GM23338 (cell line): ENCODE measurements at regions not wholly inside any gene's neighbourhood (a gene's known extent, or its start where the extent isn't known, plus 50 kb on each side); places are given as distances from the start of the nearest gene placed in this dataset.

Experiments used
- ATAC-seq: fragments of 200-7000 bp; cut with Tn5 transposase; 3 replicates; pipeline ENCODE4 v1.9.1; 2020
- DNase-seq: peaks from one replicate; pipeline ENCODE4 v3.0.0-alpha.2; 2015; ENCODE audit warnings: low spot score
- H2AFZ ChIP-seq: fragments of 200-600 bp; sonication (generic); 2 replicates; pipeline ENCODE4 v1.8.0; 2016; ENCODE audit warnings: antibody characterized with exemption, mild to moderate bottlenecking, moderate library complexity
- H3F3A ChIP-seq: fragments of 200-600 bp; sonication (generic); replicated peaks from 2 replicates; pipeline ENCODE4 v1.8.0; 2017; ENCODE audit warnings: antibody characterized with exemption, mixed run types, low read depth
- H3K27ac ChIP-seq: fragments of 200-600 bp; sonication (generic); 2 replicates; pipeline ENCODE4 v1.6.1; 2016; ENCODE audit warnings: low read depth
- H3K27me3 ChIP-seq: fragments of 200-600 bp; sonication (generic); 2 replicates; pipeline ENCODE4 v1.8.0; 2016; ENCODE audit warnings: mild to moderate bottlenecking, mixed run types, moderate library complexity; ENCODE audit not compliant: insufficient read depth
- H3K36me3 ChIP-seq: fragments of 200-600 bp; sonication (generic); 2 replicates; pipeline ENCODE4 v1.8.0; 2016; ENCODE audit warnings: mild to moderate bottlenecking; ENCODE audit not compliant: insufficient read depth
- H3K4me1 ChIP-seq: fragments of 200-600 bp; sonication (generic); 2 replicates; pipeline ENCODE4 v1.8.0; 2016; ENCODE audit warnings: mild to moderate bottlenecking, moderate library complexity; ENCODE audit not compliant: insufficient read depth
- H3K4me2 ChIP-seq: fragments of 200-600 bp; sonication (generic); 2 replicates; pipeline ENCODE4 v1.7.1; 2017; ENCODE audit warnings: mixed run types
- H3K4me3 ChIP-seq: fragments of 200-600 bp; sonication (generic); 2 replicates; pipeline ENCODE4 v1.6.1; 2016; ENCODE audit warnings: mixed run types
- H3K79me2 ChIP-seq: fragments of 200-600 bp; sonication (generic); replicated peaks from 2 replicates; pipeline ENCODE4 v1.8.0; 2017; ENCODE audit warnings: mild to moderate bottlenecking; ENCODE audit not compliant: insufficient read depth
- H3K9me2 ChIP-seq: fragments of 200-600 bp; sonication (generic); 2 replicates; pipeline ENCODE4 v1.8.0; 2017; ENCODE audit not compliant: insufficient read depth
- H4K20me1 ChIP-seq: fragments of 200-600 bp; sonication (generic); replicated peaks from 2 replicates; pipeline ENCODE4 v1.8.0; 2017; ENCODE audit warnings: mild to moderate bottlenecking; ENCODE audit not compliant: insufficient read depth
- H3K27ac Mint-ChIP-seq: 2 replicates; pipeline ENCODE4 v1.8.0; 2020; ENCODE audit warnings: inconsistent platforms, mild to moderate bottlenecking, moderate library complexity, mixed read lengths
- H3K27me3 Mint-ChIP-seq: 3 replicates; pipeline ENCODE4 v1.8.0; 2022; ENCODE audit warnings: low read depth, mild to moderate bottlenecking, moderate library complexity, mixed read lengths, inconsistent platforms; ENCODE audit not compliant: insufficient read depth, poor library complexity
- H3K36me3 Mint-ChIP-seq: 3 replicates; pipeline ENCODE4 v1.8.0; 2021; ENCODE audit warnings: low read depth, mild to moderate bottlenecking, inconsistent platforms, moderate library complexity, mixed read lengths
- H3K4me1 Mint-ChIP-seq: 3 replicates; pipeline ENCODE4 v1.8.0; 2020; ENCODE audit warnings: mild to moderate bottlenecking, inconsistent platforms, mixed read lengths
- H3K4me3 Mint-ChIP-seq: 3 replicates; pipeline ENCODE4 v1.8.0; 2021; ENCODE audit warnings: moderate library complexity, mild to moderate bottlenecking, inconsistent platforms, mixed read lengths
- H3K9me3 Mint-ChIP-seq: 3 replicates; pipeline ENCODE4 v1.8.0; 2020; ENCODE audit warnings: moderate library complexity, mild to moderate bottlenecking, inconsistent platforms, mixed read lengths
- CREB1 ChIP-seq: fragments of 250-450 bp; sonication (Bioruptor Pico); IDR thresholded peaks from 2 replicates; pipeline ENCODE4 v1.5.0; 2020; ENCODE audit warnings: low read depth, mild to moderate bottlenecking, moderate library complexity
- CTCF ChIP-seq, 2 experiments: fragments of 200-600 bp in 1 of 2; sonication (generic) in 1 of 2; conservative IDR thresholded peaks; 2 replicates each; pipeline versions ENCODE4 v1.5.1 to v1.6.1; 2016 to 2017; ENCODE audit warnings: antibody characterized with exemption in 2 of 2, low read depth in 2 of 2, mild to moderate bottlenecking in 2 of 2, moderate library complexity in 1 of 2
- ETS1 ChIP-seq: IDR thresholded peaks from 2 replicates; pipeline ENCODE4 v1.6.1; 2016; ENCODE audit warnings: antibody characterized with exemption
- EZH2 ChIP-seq: fragments of 200-600 bp; sonication (generic); IDR thresholded peaks from one replicate; pipeline ENCODE4 v1.8.0; 2017; ENCODE audit warnings: antibody characterized with exemption, mild to moderate bottlenecking, low read depth; ENCODE audit not compliant: unreplicated experiment
- EZH2phosphoT487 ChIP-seq: fragments of 200-600 bp; sonication (generic); IDR thresholded peaks from one replicate; pipeline ENCODE4 v1.8.1; 2018; ENCODE audit warnings: antibody characterized with exemption; ENCODE audit not compliant: unreplicated experiment
- JUNB ChIP-seq: IDR thresholded peaks from one replicate; pipeline ENCODE4 v1.6.1; 2016; ENCODE audit warnings: antibody characterized with exemption; ENCODE audit not compliant: unreplicated experiment
- NANOG ChIP-seq: IDR thresholded peaks from 2 replicates; pipeline ENCODE4 v1.6.1; 2016; ENCODE audit warnings: antibody characterized with exemption, borderline replicate concordance
- POLR2AphosphoS5 ChIP-seq: IDR thresholded peaks from 2 replicates; pipeline ENCODE4 v1.6.1; 2016; ENCODE audit warnings: antibody characterized with exemption, low read depth
- REST ChIP-seq: IDR thresholded peaks from one replicate; pipeline ENCODE4 v1.6.1; 2018; ENCODE audit warnings: antibody characterized with exemption; ENCODE audit not compliant: unreplicated experiment
- STAT1 ChIP-seq: IDR thresholded peaks from one replicate; pipeline ENCODE4 v1.6.1; 2016; ENCODE audit warnings: antibody characterized with exemption; ENCODE audit not compliant: unreplicated experiment
- ZNF114 ChIP-seq: fragments of 250-450 bp; sonication (Bioruptor Pico); IDR thresholded peaks from 2 replicates; pipeline ENCODE4 v1.5.0; 2020; ENCODE audit warnings: mild to moderate bottlenecking, moderate library complexity
- ZNF462 ChIP-seq: fragments of 250-450 bp; sonication (Bioruptor Pico); IDR thresholded peaks from 2 replicates; pipeline ENCODE4 v1.5.0; 2020; ENCODE audit warnings: mild to moderate bottlenecking, moderate library complexity

- Histone ChIP-seq H3K4me2 (no peak overlapping the region), H4K20me1 (no peaks in the 10 kb centered on the region), H3K27me3 (no peaks in the 10 kb centered on the region), H3K79me2 (no peaks in the 10 kb centered on the region), H3K27ac (no peak overlapping the region), H3K36me3 (no peaks in the 10 kb centered on the region), H3K4me3 (no peak overlapping the region), H3K4me1 (peaks cover 32% of the 10 kb centered on the region), H3K9me2 (peaks cover 8% of the 10 kb centered on the region; the same call in 1 of the 2 replicates), H3F3A (no peaks in the 10 kb centered on the region), H2AFZ (no peak overlapping the region)
- no peak overlapping the region for H3K4me3 Mint-ChIP-seq
- H3K9me3 Mint-ChIP-seq = no peaks in the 10 kb centered on the region
- peaks cover 30% of the 10 kb centered on the region for H3K4me1 Mint-ChIP-seq
- peaks cover 3% of the 10 kb centered on the region for H3K27me3 Mint-ChIP-seq
- ATAC-seq (no peak), DNase-seq (no peak)
- no peak for TF ChIP-seq ZNF114
- TF ChIP-seq CTCF (conservative IDR thresholded peaks at IDR 0.05; ENCODE audit: low read depth in 2 of 2) = no peak
- no peak for TF ChIP-seq ZNF462 (CRISPR knock-in tag)
- TF ChIP-seq REST = no peak
- no peak for TF ChIP-seq NANOG
- no peak for TF ChIP-seq EZH2phosphoT487
- TF ChIP-seq CREB1 (CRISPR knock-in tag) = no peak
- no peak for TF ChIP-seq EZH2
- no peak for TF ChIP-seq JUNB
- TF ChIP-seq STAT1 = no peak
- no peak for TF ChIP-seq ETS1
- no peak for TF ChIP-seq POLR2AphosphoS5
- no peak overlapping the region for H3K27ac Mint-ChIP-seq
- no peaks in the 10 kb centered on the region for H3K36me3 Mint-ChIP-seq
Observed at GRCh38 chr2:47298771-47299170, 70.3 kb upstream of the EPCAM start.
